GM19452 (cell line): ENCODE measurements at regions not wholly inside any gene's neighbourhood (a gene's known extent, or its start where the extent isn't known, plus 50 kb on each side); places are given as distances from the start of the nearest gene placed in this dataset.
"Not testable (repeated sequence)": the region's sequence is repeated elsewhere in the genome, so short reads cannot be mapped to it uniquely, and the experiment has no call there.

Source experiments
- ATAC-seq: cut with Tn5 transposase; IDR thresholded peaks from one replicate; pipeline ENCODE4 v1.9.1; 2021; ENCODE audit not compliant: unreplicated experiment

DNA sequence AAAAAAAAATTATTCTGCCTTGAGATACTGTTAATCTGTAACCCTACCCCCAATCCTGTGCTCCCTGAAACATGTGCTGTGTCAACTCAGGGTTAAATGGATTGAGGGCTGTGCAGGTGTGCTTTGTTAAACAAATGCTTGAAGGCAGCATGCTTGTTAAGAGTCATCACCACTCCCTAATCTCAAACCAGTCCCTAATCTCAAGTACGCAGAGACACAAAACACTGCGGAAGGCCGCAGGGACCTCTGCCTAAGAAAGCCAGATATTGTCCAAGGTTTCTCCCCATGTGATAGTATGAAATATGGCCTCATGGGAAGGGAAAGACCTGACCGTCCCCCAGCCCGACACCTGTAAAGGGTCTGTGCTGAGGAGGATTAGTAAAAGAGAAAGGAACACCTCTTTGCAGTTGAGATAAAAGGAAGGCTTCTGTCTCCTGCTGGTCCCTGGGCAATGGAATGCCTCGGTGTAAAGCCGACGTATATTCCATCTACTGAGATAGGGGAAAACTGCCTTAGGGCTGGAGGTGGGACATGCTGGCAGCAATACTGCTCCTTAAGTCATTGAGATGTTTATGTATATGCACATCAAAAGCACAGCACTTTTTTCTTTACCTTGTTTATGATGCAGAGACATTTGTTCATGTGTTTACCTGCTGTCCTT is 402.6 kb downstream of the TBC1D32 start:
- ATAC-seq: not testable (repeated sequence)

DNA sequence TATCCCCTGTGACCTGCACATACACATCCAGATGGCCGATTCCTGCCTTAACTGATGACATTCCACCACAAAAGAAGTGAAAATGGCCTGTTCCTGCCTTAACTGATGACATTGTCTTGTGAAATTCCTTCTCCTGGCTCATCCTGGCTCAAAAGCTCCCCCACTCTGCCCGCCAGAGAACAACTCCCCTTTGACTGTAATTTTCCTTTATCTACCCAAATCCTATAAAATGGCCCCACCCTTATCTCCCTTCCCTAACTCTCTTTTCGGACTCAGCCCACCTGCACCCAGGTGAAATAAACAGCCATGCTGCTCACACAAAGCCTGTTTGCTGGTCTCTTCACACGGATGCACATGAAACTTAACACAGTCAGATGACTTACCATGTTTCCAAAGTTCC is 403.8 kb downstream of the TBC1D32 start:
- not testable (repeated sequence) for ATAC-seq

DNA sequence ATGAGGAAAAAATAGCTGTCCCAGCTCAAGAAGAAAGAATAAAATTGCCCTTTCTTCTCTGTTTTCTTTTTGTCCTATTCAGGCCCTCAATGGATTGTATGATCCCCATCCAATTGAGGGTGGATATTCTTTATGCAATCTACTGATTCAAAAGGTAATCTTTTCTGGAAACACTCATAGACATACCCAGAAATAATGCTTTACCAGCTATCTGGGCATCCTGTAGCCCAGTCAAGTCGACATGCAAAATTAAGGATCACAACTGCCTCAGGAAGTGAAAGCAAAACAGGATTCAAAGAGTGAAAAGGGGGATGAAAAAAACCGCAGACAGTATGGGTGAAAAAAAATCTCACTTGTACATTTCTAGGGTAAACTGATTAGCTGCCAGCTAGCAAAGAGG is 410.1 kb downstream of the TBC1D32 start:
- no peak for ATAC-seq

DNA sequence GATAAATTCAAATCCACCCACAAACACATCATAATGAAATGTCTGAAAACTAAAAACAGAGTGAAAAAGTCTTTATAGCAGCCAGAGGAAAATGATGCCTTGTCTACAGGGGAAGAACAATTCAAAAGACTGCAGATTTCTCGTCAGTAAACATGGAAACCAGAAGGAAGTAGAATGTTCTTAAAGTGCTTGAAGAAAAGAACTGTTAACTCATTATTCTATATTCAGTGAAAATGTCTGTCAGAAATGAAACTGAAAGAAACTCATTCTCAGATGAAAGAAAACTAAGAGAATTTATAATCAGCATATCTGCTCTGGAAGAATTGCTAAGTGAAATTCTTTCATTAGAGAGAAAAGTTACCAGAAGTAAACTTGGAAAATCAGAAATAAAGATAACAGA is 416.1 kb downstream of the TBC1D32 start:
- no peak for ATAC-seq

DNA sequence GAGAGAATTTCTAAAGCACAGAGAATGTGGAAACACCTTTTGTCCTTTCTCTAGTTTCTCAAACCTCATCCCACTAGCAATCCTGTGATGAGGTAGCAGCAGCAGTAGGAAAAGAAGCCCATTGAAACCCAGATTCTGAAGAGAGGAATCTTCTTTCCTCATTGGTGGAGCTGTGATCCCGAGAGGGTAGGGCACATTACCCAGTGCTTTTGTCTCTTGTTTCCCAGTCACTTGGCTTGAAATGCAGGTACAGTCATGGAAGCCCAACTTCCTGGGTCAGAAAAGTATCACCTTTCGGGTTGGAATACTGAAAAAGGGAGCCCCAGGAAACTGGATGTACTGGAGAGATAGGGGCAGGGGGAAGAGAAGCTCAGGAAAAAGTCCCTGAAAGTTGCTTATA is 417.4 kb downstream of the TBC1D32 start:
- ATAC-seq: no peak

DNA sequence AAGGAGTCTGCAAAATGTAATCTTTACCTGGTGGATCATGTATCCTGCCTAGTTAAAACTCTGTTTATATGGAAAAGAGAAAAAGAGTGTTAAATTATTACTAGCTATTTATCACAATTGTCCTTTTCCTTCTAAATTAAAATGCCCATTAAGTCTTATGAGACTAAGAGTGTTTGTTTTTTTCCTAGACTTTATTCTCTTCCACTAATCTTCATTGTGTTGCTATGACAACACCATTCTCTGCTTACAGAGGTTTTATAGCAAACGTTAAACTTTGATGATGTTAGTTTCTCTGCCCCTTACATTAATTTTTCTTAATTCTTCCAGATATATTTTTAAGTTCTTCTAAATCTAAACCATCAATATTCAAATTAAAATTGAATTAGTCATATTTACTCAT is 420.8 kb downstream of the TBC1D32 start:
- no peak for ATAC-seq

DNA sequence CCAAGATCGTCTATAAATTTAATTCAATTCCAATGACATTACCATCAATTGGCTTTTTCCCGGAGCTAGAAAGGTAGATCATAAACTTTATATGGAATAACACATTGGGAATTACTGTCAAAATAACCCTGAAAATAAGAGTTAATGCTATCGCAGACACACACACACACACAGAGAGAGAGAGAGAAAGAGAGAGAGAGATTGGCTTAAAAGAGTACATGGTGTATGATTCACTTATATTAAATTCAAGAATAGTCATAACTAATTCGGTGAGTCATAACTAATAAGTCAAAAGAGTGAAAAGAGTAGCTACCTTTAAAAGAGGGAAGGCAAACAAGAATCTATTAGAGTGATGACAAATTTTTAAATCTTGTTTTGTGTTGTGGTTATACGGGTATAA is 425.5 kb downstream of the TBC1D32 start:
- ATAC-seq: no peak

DNA sequence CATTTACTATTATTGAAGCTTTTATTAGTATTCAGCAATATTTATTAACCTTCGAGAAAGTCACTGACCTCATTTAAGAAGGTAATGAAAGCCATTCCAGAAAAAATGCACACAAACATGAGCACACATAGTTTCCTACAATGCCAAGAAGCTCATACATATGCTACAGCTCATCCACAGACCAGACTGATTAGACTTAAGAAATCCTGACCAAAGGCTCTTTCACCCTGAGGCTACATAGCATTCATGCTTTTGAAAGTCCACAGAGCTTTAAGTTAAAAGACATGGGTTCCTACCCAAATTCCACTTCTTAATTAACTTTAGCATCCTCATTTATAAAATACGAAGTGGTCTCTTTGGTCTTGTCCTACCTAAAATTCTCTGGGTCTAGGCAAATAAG is 430.4 kb downstream of the TBC1D32 start:
- ATAC-seq: no peak

DNA sequence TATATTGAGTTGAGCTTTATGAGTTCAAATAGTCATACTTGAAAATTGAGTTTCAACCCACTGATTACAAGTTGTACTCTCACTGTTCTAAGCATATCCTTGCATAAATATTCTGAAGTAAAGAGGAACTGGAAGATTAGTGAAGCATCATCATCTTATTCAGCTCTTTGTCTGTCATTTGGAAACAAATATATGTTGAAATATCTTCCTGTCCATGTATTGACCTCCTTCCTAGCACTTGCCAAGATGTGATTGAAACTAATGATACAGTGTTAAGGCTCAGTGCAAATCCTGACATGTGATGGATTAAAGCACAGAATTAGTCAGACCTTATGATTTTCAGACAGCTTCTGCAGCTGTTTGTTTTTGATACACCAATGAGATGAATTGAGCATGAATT is 434.3 kb downstream of the TBC1D32 start:
- ATAC-seq: no peak

DNA sequence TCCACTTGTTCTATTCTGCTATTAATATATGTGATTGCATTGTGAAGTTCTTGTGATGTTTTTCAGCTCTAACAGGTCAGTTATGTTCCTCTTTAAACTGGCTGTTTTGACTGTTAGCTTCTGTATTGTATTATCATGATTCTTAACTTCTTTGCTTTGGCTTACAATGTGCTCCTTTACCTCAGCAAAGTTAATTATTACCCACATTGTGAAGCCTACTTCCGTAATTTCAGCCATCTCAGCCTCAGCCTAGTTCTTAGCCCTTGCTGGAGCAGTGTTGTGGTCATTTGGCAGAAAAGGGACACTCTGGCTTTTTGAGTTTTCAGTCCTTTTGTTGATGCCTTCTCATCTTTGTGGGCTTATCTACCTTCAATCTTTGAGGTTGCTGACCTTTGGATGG is 440.2 kb downstream of the TBC1D32 start:
- peak; percentile 80 for ATAC-seq

DNA sequence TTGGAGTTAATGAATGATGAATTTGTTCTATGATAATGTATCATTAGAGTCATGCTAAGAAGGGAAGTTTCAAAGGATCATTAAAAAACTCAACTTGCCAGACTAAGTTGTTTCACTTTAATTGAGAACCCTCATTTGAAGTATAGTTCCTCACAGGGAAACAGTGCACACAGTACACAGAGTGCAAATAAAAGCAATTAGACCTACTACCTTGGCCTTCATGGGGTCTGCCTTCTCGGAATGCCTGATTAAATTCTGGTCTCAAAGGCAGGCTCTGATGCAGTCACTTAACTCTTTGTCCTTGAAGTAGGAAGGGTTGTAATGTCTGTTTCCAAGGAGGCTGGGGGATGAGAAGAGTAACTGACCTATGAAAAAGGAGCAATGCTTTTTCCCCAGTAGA is 457.3 kb downstream of the TBC1D32 start:
- ATAC-seq: no peak

DNA sequence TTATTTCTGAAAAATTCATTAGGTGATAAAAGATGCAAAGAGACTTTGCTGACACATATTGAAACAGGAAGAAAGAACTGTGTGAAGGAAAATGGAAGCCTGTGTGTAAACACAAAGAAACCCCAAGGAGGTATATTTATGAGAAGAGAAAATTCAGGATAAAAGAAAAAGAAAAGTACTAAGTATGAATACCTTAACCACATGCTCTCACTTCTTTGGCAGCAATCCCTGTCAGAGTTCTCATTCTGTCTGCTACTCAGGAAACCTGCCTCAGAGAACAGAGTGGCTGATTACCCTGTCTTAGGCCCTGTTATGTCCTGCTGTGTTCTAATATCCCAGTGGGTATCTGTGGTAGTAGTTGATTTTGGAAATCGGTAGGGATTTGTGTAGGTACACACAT is 457.9 kb downstream of the TBC1D32 start:
- ATAC-seq: peak; percentile 58

DNA sequence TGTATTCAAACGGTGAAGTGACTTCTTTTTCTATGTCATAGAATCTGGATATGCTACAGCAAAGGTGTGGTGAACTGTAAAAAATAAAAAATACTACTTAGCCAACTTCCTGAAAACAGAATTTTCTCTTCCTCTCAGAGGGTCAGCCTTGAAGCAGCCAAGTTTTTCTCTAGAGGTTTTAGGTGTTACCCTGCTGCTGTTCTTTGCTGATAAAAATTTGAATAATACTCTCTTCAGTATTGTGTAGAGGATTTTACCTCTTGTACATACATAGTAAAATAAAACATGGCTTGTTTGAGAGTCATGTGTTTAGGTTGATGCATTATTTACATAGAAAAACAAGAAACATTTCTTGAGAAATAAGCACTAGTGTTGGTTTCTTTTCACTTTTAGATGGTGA is 458.4 kb downstream of the TBC1D32 start:
- peak; percentile 50 for ATAC-seq

DNA sequence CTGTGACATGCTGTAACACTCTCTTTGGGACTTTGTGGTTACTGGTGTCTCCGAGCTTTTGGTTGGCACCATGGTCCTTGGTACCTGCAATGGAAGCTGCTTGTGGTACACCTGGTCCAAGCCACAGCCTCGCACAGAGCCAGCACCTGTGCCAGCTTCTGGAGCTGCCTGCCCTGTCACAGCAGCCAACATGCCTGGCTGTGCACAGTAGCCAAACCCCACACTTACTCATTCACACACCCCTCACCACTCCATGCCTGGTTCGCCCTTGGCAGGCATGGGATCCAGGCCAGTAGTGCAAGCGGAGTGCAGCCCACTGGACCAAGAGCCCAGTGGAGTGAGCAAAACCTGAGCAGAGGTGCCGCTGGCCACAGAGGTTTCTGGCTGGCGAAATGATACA is 459.9 kb downstream of the TBC1D32 start:
- ATAC-seq: no peak

DNA sequence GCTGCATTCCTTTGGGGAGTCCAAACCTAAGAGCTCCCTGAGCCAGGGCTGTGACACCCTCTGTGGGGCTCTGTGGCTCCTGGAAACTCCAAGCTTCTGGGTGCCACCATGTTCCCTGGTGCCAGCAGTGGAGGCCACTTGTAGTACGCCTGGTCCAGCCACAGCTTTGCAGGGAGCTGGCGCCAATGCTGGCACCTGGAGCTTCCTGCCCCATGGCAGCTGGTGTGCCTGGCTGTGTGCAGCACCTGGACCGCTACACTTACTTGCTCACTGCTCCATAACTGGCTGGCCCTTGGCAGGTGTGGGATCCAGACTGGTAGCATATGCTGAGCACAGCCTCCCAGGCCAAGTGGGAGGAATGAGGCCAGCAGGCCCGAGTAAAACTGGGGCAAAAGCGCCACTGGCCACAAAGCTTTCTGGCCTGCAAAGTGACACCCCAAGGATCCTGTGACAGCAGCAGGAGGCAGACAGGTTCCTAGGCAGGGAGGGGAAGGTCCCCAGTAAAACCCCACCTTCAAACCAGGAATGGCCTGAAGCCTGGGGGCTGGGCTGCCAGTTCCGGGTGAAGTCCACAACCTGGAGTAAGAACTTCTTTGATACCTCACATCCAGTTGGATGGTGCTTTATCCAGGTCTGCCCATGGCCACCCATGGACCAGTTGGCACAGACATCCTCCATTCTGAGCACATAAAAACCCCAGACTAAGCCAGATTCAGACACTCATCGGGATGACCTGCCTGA is 461.0 kb downstream of the TBC1D32 start:
- ATAC-seq: no peak

DNA sequence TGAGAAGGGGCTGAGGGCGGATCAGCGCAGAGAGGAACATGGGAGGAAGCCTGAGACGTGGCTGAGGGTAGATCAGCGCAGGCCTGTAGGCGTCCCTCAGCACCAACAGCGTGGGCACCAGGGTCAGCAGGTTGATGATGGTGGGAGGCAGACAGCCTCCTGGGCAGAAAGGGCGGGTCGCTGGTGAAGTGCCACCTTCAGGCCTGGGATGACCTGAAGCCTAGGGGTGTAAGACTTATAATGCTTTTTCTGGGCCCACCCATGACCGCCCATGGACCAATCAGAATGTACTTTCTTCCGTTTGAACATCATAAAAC is 462.1 kb downstream of the TBC1D32 start:
- ATAC-seq: no peak

DNA sequence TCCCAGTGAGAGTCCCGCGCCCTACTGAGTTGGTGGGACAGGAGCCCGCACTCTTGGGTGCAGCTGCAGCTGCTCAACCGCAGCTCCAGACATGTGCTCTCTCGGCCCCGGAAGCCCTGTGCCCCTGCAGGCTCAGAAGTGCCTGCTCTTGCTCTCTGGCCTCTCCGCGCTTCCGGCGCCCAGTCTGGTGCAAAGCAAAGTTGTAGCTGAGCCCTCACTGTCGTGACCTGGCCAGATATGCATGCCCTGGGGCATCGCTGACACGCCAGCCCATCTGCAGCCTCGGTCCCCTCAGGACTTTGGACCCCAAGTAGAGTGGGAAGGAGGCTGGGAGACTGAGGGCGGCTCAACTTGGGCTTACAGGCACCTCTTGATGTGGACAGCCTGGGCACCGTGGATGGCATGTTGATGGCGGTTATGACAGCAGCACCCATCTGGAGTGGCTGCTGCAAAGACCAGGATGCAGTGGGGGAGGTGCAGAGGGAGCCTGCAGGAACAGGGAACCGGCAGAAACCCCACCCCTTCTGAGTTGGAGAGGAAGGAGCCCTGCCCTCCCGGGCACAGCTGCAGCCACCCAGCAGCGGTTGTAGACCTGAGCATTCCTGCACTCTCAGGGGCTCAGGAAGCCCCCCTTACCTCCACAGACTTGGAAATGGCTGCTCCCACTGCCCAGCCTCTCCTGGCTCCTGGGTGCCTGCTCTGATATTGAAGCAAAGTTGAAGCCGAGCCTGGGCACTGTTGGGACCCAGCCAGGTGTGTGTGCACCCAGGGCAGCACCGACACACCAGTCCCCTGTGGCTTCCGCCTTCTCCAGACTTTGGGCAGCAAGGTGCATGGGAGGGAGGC is 462.6 kb downstream of the TBC1D32 start:
- ATAC-seq: no peak

DNA sequence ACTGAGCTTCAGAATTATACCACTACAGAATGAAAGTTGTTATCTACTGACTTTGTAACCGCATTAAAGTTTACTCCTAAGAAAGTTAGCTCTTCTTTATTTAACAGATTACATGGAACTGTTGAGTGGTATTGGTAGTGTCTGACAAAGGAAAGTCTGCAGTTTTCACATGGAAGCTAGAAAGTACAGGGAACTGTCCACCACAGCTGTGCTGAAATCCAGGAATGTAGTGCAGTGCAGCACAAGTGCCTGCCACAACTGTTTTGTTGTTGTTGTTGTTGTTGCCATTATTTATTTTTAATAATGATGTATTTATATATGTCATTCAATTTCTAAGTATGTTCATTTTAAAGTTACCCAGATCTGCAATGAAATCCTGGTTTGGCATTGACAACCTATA is 464.9 kb downstream of the TBC1D32 start:
- no peak for ATAC-seq

DNA sequence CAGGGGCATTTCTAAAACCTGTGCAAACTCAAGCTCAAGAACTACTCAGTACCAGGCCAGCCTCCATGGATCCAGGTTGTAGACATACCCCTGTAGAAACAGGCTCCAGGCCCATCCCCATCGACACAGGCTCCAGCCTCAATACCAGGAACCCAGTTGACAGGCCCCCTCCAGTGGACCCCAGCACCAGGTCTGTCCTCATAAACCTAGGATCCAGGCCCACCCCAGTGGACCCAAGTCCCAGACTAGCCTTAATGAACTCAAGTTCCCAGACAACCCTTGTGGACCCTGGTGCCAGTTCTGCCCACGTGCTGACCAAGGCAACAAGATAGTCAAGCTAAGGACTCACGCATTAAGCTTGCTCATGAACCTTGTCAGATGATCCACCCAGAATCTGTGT is 476.9 kb downstream of the TBC1D32 start:
- ATAC-seq: no peak

DNA sequence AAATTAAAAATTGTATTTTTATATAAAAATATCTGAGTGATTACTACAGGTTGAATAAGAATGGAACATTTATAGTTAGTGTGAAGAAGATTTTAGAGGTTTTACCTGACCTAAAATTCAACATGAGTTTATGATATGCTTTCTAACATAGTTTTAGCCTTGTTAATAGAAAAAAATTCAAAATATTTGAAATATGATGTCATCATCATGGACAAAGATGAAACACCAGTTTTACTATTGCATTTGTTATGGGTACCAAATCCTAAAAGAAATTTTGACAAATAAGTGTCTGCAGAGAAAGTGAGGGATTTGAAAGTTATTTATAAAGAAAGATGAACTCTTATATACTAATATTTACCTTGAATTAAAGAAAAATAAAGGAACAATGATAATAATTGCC is 479.7 kb downstream of the TBC1D32 start:
- ATAC-seq: no peak

DNA sequence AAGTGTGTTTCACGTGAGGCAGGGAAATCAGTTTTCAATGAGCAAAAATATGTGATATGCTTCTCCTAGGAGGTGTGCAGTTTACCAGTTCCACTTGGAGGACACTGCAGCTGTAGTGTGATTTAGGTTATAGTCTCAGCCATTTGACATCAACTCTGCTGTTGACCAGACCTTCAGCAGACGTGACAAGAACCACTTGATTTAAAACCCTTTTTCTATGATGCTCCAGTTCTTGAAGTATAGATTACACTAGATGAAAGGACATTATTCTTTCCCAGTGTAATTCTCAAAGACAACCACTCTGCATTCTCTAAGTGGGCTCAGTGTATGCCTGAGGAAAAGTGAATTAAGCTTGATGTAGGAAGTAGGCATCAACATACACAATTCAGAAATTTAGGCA is 480.8 kb downstream of the TBC1D32 start:
- no peak for ATAC-seq

DNA sequence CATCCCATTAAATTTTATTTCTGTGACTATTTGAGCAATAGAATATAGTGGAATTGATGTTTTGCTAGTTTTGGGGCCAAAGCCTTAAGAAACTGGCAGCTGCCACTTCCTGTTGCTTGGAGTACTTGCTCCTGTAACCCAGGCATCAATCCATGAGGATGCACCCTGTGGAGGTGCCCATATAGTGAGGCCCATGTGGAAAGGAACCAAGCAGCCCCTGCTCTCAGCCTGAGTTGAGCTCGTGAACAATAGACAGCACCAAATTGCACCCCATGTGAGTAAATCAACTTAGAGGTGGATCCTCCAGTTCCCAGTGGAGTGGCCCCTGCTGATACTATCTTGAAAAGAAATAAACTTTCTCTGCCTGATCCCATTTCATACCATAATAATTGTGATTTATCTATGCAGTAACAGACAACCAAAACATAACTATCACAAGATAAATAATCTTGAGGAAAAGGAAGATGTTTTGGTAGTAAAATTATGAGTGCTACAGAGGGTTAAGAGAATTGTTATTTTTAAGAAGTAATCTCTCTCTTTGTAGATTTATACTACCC is 481.9 kb downstream of the TBC1D32 start:
- no peak for ATAC-seq
